ENCODE measurements at regions not wholly inside any gene's neighbourhood (a gene's known extent, or its start where the extent isn't known, plus 50 kb on each side); places are given as distances from the start of the nearest gene placed in this dataset.

DNA sequence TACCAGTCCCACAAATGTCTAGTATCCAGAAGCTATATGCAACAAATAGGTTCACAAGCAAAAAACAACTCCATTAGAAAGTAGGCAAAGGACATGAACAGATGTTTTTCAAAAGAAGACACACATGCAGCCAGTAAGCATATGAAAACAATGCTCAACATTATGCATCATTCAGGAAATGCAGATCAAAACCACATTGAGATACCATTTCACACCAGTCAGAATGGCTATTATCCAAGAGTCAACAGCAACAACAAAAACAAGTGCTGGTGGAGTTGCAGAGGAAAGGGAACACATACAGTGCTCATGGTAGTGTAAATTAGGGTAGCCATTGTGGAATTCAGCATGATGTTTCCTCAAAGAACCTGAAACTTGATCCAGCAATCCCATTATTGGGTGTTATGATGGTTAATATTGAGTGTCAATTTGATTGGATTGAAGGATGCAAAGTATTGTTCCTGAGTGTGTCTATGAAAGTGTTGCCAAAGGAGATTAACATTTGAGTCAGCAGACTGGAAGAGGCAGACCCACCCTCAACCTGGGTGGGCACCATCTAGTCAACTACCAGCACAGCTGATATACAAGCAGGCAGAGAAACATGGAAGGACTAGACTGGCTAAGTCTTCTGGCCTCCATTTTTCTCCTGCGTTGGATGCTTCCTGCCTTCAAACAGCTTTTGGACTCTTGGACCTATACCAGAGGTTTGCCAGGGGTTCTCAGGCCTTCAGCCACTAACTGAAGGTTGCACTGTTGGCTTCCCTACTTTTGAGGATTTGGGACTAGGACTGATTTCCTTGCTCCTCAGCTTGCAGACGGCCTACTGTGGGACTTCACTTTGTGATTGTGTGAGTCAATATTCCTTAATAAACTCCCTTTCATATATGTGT lies 218.4 kb upstream of the SEMA3D start:
- H3K9me3 Mint-ChIP-seq, result peaks cover 7% of the 10 kb centered on the region
- no peaks in the 10 kb centered on the region for H3K27me3 Mint-ChIP-seq (ENCODE audit: low read depth)
- TF ChIP-seq, protein P1, sequence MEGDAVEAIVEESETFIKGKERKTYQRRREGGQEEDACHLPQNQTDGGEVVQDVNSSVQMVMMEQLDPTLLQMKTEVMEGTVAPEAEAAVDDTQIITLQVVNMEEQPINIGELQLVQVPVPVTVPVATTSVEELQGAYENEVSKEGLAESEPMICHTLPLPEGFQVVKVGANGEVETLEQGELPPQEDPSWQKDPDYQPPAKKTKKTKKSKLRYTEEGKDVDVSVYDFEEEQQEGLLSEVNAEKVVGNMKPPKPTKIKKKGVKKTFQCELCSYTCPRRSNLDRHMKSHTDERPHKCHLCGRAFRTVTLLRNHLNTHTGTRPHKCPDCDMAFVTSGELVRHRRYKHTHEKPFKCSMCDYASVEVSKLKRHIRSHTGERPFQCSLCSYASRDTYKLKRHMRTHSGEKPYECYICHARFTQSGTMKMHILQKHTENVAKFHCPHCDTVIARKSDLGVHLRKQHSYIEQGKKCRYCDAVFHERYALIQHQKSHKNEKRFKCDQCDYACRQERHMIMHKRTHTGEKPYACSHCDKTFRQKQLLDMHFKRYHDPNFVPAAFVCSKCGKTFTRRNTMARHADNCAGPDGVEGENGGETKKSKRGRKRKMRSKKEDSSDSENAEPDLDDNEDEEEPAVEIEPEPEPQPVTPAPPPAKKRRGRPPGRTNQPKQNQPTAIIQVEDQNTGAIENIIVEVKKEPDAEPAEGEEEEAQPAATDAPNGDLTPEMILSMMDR (conservative IDR thresholded peaks at IDR 0.05), result no peak
- DNase-seq (ENCODE audit: low read depth, low spot score), result no peak
- H3K36me3 Mint-ChIP-seq (ENCODE audit: low read depth), result no peaks in the 10 kb centered on the region
- no peak overlapping the region for H3K27ac Mint-ChIP-seq (ENCODE audit: unreplicated experiment)
- H3K4me1 Mint-ChIP-seq, result no peaks in the 10 kb centered on the region
- no peak overlapping the region for H3K4me3 Mint-ChIP-seq

GRCh38 chr7:85396676-85397075 lies 209.8 kb upstream of the SEMA3D start:
- Mint-ChIP-seq H3K4me1 (no peaks in the 10 kb centered on the region), H3K4me3 (no peak overlapping the region), H3K27me3 (ENCODE audit: low read depth) (no peaks in the 10 kb centered on the region), H3K36me3 (ENCODE audit: low read depth) (peaks cover 2% of the 10 kb centered on the region), H3K27ac (ENCODE audit: unreplicated experiment) (no peak overlapping the region), H3K9me3 (peaks cover 10% of the 10 kb centered on the region)
- no peak for DNase-seq (ENCODE audit: low read depth, low spot score)
- TF ChIP-seq, protein P1 (conservative IDR thresholded peaks at IDR 0.05), result no peak

GRCh38 chr7:85392789-85393188 lies 205.9 kb upstream of the SEMA3D start:
- Mint-ChIP-seq H3K36me3 (ENCODE audit: low read depth) (peaks cover 2% of the 10 kb centered on the region), H3K27ac (ENCODE audit: unreplicated experiment) (no peak overlapping the region), H3K4me1 (no peaks in the 10 kb centered on the region), H3K27me3 (ENCODE audit: low read depth) (no peaks in the 10 kb centered on the region), H3K4me3 (no peak overlapping the region), H3K9me3 (peaks cover 10% of the 10 kb centered on the region)
- TF ChIP-seq, protein P1 (conservative IDR thresholded peaks at IDR 0.05), result no peak
- DNase-seq (ENCODE audit: low read depth, low spot score), result no peak

DNA sequence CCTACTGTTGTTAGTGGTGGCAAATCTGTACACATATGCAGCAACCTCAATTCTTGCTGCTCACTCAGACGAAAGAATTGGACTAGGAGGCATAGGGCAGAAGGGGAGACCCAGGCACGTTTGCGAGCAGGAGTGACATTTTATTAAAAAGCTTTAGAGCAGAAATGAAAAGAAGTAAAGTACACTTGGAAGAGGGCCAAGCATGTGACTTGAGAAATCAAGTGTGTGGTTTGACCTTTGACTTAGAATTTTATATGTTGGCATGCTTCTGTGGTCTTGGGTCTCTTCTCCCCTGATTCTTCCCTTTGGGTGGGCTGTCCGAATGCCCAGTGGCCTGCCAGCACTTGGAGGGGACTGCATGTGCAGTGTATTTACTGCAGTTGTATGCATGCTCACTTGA lies 205.5 kb upstream of the SEMA3D start:
- Mint-ChIP-seq H3K27ac (ENCODE audit: unreplicated experiment) (no peak overlapping the region), H3K4me3 (no peak overlapping the region), H3K4me1 (no peaks in the 10 kb centered on the region), H3K9me3 (peaks cover 10% of the 10 kb centered on the region), H3K27me3 (ENCODE audit: low read depth) (no peaks in the 10 kb centered on the region), H3K36me3 (ENCODE audit: low read depth) (peaks cover 2% of the 10 kb centered on the region)
- TF ChIP-seq, protein P1 (conservative IDR thresholded peaks at IDR 0.05), result no peak
- no peak for DNase-seq (ENCODE audit: low read depth, low spot score)

GRCh38 chr7:85386460-85386859 lies 199.6 kb upstream of the SEMA3D start:
- H3K4me3 Mint-ChIP-seq, result no peak overlapping the region

More at GRCh38 chr7:85386460-85386859, 199.6 kb upstream of the SEMA3D start:
- H3K36me3 Mint-ChIP-seq (ENCODE audit: low read depth), result no peaks in the 10 kb centered on the region
- H3K27me3 Mint-ChIP-seq (ENCODE audit: low read depth), result no peaks in the 10 kb centered on the region
- H3K4me1 Mint-ChIP-seq, result no peaks in the 10 kb centered on the region
- DNase-seq (ENCODE audit: low read depth, low spot score), result no peak
- peaks cover 2% of the 10 kb centered on the region for H3K9me3 Mint-ChIP-seq
- no peak overlapping the region for H3K27ac Mint-ChIP-seq (ENCODE audit: unreplicated experiment)
- TF ChIP-seq, protein P1 (conservative IDR thresholded peaks at IDR 0.05), result no peak

All from neural crest cell (in vitro differentiated cells).